Endodermal cell (in vitro differentiated cells): ENCODE measurements at regions not wholly inside any gene's neighbourhood (a gene's known extent, or its start where the extent isn't known, plus 50 kb on each side); places are given as distances from the start of the nearest gene placed in this dataset.

ENCODE experiments used
- DNase-seq: peaks from one replicate; pipeline ENCODE4 v3.0.0-alpha.2; 2017
- H3K27ac ChIP-seq: 2 replicates; pipeline ENCODE4 v1.5.1; 2013; ENCODE audit warnings: mild to moderate bottlenecking, low read depth, low read length, moderate library complexity
- H3K27me3 ChIP-seq: 2 replicates; pipeline ENCODE4 v1.6.1; 2013; ENCODE audit warnings: mild to moderate bottlenecking, low read length, moderate library complexity; ENCODE audit not compliant: insufficient read depth, control insufficient read depth, poor library complexity, severe bottlenecking
- H3K36me3 ChIP-seq: 2 replicates; pipeline ENCODE4 v1.7.0; 2013; ENCODE audit warnings: mild to moderate bottlenecking, low read length, moderate library complexity; ENCODE audit not compliant: control insufficient read depth, insufficient read depth
- H3K4me1 ChIP-seq: one replicate; pipeline ENCODE4 v1.7.0; 2013; ENCODE audit warnings: low read length; ENCODE audit not compliant: control insufficient read depth, insufficient read depth
- H3K4me3 ChIP-seq: 2 replicates; pipeline ENCODE4 v1.5.1; 2013; ENCODE audit warnings: mild to moderate bottlenecking, low read length, moderate library complexity
- H3K9ac ChIP-seq: 2 replicates; pipeline ENCODE4 v1.6.1; 2013; ENCODE audit warnings: mild to moderate bottlenecking, low read length, moderate library complexity; ENCODE audit not compliant: poor library complexity, severe bottlenecking; ENCODE audit errors: extremely low read depth
- H3K9me3 ChIP-seq: 2 replicates; pipeline ENCODE4 v1.6.1; 2013; ENCODE audit warnings: mild to moderate bottlenecking, low read length, moderate library complexity; ENCODE audit not compliant: control insufficient read depth
- H3K27ac Mint-ChIP-seq: 2 replicates; pipeline ENCODE4 v1.8.0; 2020; ENCODE audit warnings: mixed read lengths
- H3K27me3 Mint-ChIP-seq: 2 replicates; pipeline ENCODE4 v1.8.0; 2021; ENCODE audit warnings: mild to moderate bottlenecking, mixed read lengths; ENCODE audit not compliant: insufficient read depth
- H3K36me3 Mint-ChIP-seq: 2 replicates; pipeline ENCODE4 v1.8.0; 2020; ENCODE audit warnings: low read depth, mixed read lengths
- H3K4me1 Mint-ChIP-seq: 2 replicates; pipeline ENCODE4 v1.8.0; 2020; ENCODE audit warnings: mixed read lengths
- H3K4me3 Mint-ChIP-seq: 2 replicates; pipeline ENCODE4 v1.8.0; 2020; ENCODE audit warnings: mild to moderate bottlenecking, moderate library complexity, mixed read lengths
- H3K9me3 Mint-ChIP-seq: 2 replicates; pipeline ENCODE4 v1.8.0; 2020; ENCODE audit warnings: mild to moderate bottlenecking, mixed read lengths
- WGBS, 2 experiments: methylation state at CpG; one replicate each; pipeline versions ENCODE4 v1.1.5 to v1.1.7; 2013; ENCODE audit warnings: missing lambda C conversion rate in 2 of 2, mixed read lengths in 1 of 2; ENCODE audit not compliant: insufficient coverage in 1 of 2, insufficient read length in 1 of 2; 5-methylcytosine and 5-hydroxymethylcytosine counted together
- TF ChIP-seq, protein P1 (sequence below): fragments of 200-600 bp; sonication (generic); conservative IDR thresholded peaks from 2 replicates; pipeline ENCODE4 v1.5.0; 2021; ENCODE audit warnings: antibody characterized with exemption, mild to moderate bottlenecking

DNA sequence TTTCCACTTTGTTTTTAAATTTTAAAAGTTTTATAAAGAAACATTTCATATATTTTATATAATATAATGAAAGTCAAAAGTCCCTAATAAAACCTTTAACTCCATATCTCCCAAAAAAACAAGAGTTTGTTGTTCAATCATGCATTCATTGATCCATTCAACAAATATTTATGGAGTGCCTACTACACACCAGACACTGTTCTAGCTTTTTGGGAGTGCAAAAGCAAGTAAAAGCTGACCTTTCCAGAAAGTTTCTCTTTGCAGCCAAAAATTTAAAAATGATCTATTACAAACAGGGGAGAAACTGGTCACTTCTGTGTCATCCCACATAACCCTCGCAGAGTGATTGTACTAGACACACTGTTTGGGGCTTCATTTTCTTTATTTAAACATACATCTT lies 740.0 kb upstream of the TBX3 start:
- TF ChIP-seq, protein P1, sequence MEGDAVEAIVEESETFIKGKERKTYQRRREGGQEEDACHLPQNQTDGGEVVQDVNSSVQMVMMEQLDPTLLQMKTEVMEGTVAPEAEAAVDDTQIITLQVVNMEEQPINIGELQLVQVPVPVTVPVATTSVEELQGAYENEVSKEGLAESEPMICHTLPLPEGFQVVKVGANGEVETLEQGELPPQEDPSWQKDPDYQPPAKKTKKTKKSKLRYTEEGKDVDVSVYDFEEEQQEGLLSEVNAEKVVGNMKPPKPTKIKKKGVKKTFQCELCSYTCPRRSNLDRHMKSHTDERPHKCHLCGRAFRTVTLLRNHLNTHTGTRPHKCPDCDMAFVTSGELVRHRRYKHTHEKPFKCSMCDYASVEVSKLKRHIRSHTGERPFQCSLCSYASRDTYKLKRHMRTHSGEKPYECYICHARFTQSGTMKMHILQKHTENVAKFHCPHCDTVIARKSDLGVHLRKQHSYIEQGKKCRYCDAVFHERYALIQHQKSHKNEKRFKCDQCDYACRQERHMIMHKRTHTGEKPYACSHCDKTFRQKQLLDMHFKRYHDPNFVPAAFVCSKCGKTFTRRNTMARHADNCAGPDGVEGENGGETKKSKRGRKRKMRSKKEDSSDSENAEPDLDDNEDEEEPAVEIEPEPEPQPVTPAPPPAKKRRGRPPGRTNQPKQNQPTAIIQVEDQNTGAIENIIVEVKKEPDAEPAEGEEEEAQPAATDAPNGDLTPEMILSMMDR: no peak
- peaks cover 18% of the 10 kb centered on the region for H3K4me1 Mint-ChIP-seq
- no peaks in the 10 kb centered on the region for H3K36me3 ChIP-seq
- no peaks in the 10 kb centered on the region for H3K4me1 ChIP-seq
- DNase-seq: no peak
- no peak overlapping the region for H3K27ac Mint-ChIP-seq
- H3K9ac ChIP-seq: no peak overlapping the region
- no peaks in the 10 kb centered on the region for H3K9me3 ChIP-seq
- H3K4me3 ChIP-seq: no peak overlapping the region
- H3K27me3 ChIP-seq: peaks cover 15% of the 10 kb centered on the region
- peaks cover 1% of the 10 kb centered on the region for H3K27me3 Mint-ChIP-seq
- 86 to 100% methylated on average over 1 of the region's 1 CpG for whole genome bisulfite sequencing, 2 experiments
- no peaks in the 10 kb centered on the region for H3K36me3 Mint-ChIP-seq
- no peak overlapping the region for H3K27ac ChIP-seq
- H3K9me3 Mint-ChIP-seq: no peaks in the 10 kb centered on the region
- H3K4me3 Mint-ChIP-seq: no peak overlapping the region

DNA sequence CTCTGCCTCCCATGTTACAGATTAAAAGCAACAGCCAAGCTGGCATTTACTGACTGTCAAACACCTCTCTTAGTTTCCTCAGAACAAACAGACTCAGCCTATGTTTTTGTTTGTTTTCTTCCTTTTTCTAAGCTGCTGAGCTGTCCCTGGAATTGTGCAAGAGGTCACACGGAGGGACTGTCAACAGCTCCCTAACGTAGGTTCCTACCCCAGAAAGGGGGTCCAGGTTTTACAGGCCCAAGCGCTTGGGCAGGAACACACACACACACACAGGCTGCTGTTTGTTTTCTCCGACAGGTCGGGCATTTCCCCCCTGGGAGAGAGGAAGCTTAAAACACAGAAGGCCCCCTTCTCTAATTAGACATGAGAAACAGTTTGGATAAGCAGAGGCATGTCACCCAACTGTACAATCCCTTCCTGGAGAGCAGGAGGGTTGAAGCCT lies 739.6 kb upstream of the TBX3 start:
- no peak overlapping the region for H3K27ac Mint-ChIP-seq
- H3K27ac ChIP-seq: no peak overlapping the region
- no peaks in the 10 kb centered on the region for H3K4me1 ChIP-seq
- 20 to 49% methylated on average over 1 to 5 of the region's 5 CpGs for WGBS, 2 experiments
- no peaks in the 10 kb centered on the region for H3K36me3 ChIP-seq
- peaks cover 18% of the 10 kb centered on the region for H3K4me1 Mint-ChIP-seq
- DNase-seq: no peak
- H3K4me3 ChIP-seq: no peak overlapping the region
- H3K36me3 Mint-ChIP-seq: no peaks in the 10 kb centered on the region
- peaks cover 15% of the 10 kb centered on the region for H3K27me3 ChIP-seq
- H3K27me3 Mint-ChIP-seq: peaks cover 5% of the 10 kb centered on the region
- H3K9me3 ChIP-seq: no peaks in the 10 kb centered on the region
- TF ChIP-seq, protein P1: no peak
- no peak overlapping the region for H3K9ac ChIP-seq
- H3K4me3 Mint-ChIP-seq: no peak overlapping the region
- H3K9me3 Mint-ChIP-seq: no peaks in the 10 kb centered on the region

DNA sequence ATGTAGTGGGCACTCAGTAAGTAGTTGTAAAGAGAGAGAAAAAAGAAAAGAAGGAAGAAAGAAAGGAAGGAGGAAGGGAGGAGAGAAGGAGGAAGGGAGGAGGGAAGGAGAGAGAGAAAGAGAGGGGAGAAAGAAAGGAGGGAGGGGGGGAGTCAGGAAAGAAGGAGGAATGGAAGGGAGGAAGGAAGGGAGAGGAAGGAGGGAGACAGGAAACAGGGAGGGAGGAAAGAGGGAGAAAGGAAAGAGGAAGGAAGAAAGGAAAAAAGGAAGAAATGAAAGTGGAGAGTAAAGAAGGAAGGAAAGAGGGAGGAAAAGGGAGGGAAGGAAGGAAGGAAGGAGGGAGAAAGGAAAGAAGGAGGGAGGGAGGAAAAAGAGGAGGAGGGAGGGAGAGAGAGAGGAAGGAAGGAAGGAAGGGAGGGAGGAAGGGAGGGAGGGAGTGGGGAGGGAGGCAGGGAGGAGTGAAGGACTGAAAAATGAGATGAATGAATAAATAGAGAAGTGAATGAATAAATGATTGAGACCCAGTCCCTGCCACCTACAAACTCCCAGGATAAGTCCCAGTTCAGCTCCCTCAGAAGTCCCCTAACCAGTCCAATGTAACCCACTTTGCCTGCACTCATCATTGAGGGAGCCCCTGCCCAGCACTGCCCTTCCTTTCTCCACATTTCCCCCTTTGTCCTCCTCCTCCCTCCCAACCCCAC lies 739.0 kb upstream of the TBX3 start:
- no peak overlapping the region for H3K9ac ChIP-seq
- H3K36me3 ChIP-seq: no peaks in the 10 kb centered on the region
- no peak overlapping the region for H3K27ac ChIP-seq
- DNase-seq: no peak
- peaks cover 8% of the 10 kb centered on the region for H3K27me3 Mint-ChIP-seq
- peaks cover 15% of the 10 kb centered on the region for H3K27me3 ChIP-seq
- H3K4me1 Mint-ChIP-seq: peaks cover 18% of the 10 kb centered on the region
- no peak overlapping the region for H3K27ac Mint-ChIP-seq
- no peaks in the 10 kb centered on the region for H3K36me3 Mint-ChIP-seq
- no peak overlapping the region for H3K4me3 Mint-ChIP-seq
- H3K4me3 ChIP-seq: no peak overlapping the region
- TF ChIP-seq, protein P1: no peak
- H3K4me1 ChIP-seq: no peaks in the 10 kb centered on the region
- no peaks in the 10 kb centered on the region for H3K9me3 ChIP-seq
- H3K9me3 Mint-ChIP-seq: no peaks in the 10 kb centered on the region
